Mucosa of rectum (tissue), 2 donors: ENCODE measurements at regions not wholly inside any gene's neighbourhood (a gene's known extent, or its start where the extent isn't known, plus 50 kb on each side); places are given as distances from the start of the nearest gene placed in this dataset.

ENCODE experiments used
- H3K27ac ChIP-seq, 2 donors: one replicate each; pipeline ENCODE4 v1.7.0; 2013; ENCODE audit warnings: inconsistent platforms in 2 of 2, low read depth in 2 of 2, low read length in 2 of 2
- H3K27me3 ChIP-seq, 2 donors: one replicate each; pipeline ENCODE4 v1.7.0; 2013; ENCODE audit warnings: low read length in 2 of 2; ENCODE audit not compliant: control insufficient read depth in 2 of 2, insufficient read depth in 2 of 2
- H3K36me3 ChIP-seq, 2 donors: one replicate each; pipeline ENCODE4 v1.7.0; 2013; ENCODE audit warnings: low read length in 2 of 2; ENCODE audit not compliant: control insufficient read depth in 2 of 2, insufficient read depth in 2 of 2
- H3K4me1 ChIP-seq, 2 donors: one replicate each; pipeline ENCODE4 v1.7.0; 2013; ENCODE audit warnings: low read length in 2 of 2, mild to moderate bottlenecking in 1 of 2; ENCODE audit not compliant: control insufficient read depth in 2 of 2, insufficient read depth in 2 of 2
- H3K4me3 ChIP-seq, 2 donors: one replicate each; pipeline ENCODE4 v1.7.0; 2013; ENCODE audit warnings: low read length in 2 of 2
- H3K9ac ChIP-seq, 2 donors: one replicate each; pipeline ENCODE4 v1.7.0; 2013; ENCODE audit warnings: low read length in 2 of 2, low read depth in 1 of 2, mild to moderate bottlenecking in 1 of 2
- H3K9me3 ChIP-seq, 2 donors: one replicate each; pipeline ENCODE4 v1.7.0; 2013; ENCODE audit warnings: low read length in 2 of 2; ENCODE audit not compliant: control insufficient read depth in 2 of 2
- donor health status: healthy.
- donor health status: Normal muscosa, but diverticular disease.

DNA sequence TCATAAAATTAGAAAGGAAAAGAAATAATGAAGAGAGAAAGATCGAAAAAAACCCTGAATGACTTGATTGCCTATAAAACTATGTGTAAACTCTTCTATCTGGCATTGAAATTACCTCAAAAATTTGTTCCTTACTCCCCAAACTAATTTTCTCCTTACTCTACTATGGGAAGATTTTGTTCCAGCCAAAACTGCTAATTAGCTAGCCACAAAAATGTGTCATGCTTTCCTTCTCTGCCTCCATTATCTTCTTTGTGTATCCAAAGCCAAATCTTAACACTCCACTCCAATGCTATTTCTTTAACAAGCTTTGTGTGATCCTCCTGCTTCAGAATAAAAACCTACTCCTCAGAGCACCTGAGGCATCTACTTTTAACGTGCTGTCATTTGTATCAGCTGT, 831.2 kb downstream of the METTL15 start:
- H3K27ac ChIP-seq = no peak overlapping the region
- no peak overlapping the region for H3K4me3 ChIP-seq
- no peaks in the 10 kb centered on the region for H3K27me3 ChIP-seq
- H3K4me1 ChIP-seq = no peaks in the 10 kb centered on the region
- no peaks in the 10 kb centered on the region for H3K36me3 ChIP-seq
- H3K9me3 ChIP-seq = no peaks in the 10 kb centered on the region
- no peak overlapping the region for H3K9ac ChIP-seq

DNA sequence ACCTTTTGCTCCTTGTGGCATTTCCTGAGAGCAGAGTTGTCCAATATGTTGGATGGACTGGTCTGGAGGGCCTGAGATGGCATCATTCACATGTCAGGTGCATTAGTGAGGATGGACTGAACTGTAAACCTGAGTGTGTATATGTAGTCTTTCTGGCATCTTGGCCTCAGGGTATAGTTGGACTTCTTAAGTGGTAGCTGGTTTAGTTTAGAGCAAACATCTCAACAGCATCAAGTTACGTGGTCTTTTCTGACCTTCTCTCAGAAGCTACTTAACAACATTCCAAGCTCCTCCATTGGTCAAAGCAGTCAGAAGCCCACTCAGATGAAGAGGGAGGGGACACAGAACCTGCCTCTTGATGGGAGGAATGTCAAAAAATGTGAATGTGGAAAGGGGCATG, 829.9 kb downstream of the METTL15 start:
- H3K9ac ChIP-seq = no peak overlapping the region
- no peaks in the 10 kb centered on the region for H3K4me1 ChIP-seq
- no peaks in the 10 kb centered on the region for H3K27me3 ChIP-seq
- no peaks in the 10 kb centered on the region for H3K36me3 ChIP-seq
- H3K27ac ChIP-seq = no peak overlapping the region
- H3K9me3 ChIP-seq = peaks cover 0 to 2% of the 10 kb centered on the region in 2 donors
- H3K4me3 ChIP-seq = no peak overlapping the region

DNA sequence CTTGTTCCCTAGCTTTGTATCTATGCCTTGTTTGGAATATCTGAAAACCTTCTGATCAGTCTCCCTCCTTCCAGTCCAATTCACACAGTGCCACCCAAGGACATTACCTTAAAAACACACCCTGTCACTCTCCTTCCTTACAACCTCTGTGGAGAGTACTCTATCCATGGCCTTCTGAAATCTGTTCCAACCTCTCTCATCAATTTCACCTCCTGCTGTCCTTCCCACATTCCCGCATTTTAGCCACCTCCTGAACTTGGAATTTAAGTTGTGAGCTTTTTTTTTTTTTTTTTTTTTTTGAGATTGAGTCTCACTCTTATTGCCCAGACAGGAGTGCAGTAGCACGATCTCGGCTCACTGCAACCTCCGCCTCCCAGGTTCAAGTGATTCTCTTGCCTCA, 824.8 kb downstream of the METTL15 start:
- no peak overlapping the region for H3K4me3 ChIP-seq
- no peaks in the 10 kb centered on the region for H3K4me1 ChIP-seq
- H3K9ac ChIP-seq = no peak overlapping the region
- H3K36me3 ChIP-seq = no peaks in the 10 kb centered on the region
- no peaks in the 10 kb centered on the region for H3K27me3 ChIP-seq
- peaks cover 0 to 2% of the 10 kb centered on the region in 2 donors for H3K9me3 ChIP-seq
- no peak overlapping the region for H3K27ac ChIP-seq

- H3K9ac ChIP-seq = no peak overlapping the region
- H3K27ac ChIP-seq = no peak overlapping the region
- no peaks in the 10 kb centered on the region for H3K4me1 ChIP-seq
Measured at GRCh38 chr11:28924004-28924403, 815.8 kb downstream of the METTL15 start.

GRCh38 chr11:28922386-28922981, 814.3 kb downstream of the METTL15 start:
- Histone ChIP-seq H3K36me3 (no peaks in the 10 kb centered on the region), H3K9me3 (no peaks in the 10 kb centered on the region), H3K4me1 (no peaks in the 10 kb centered on the region), H3K9ac (no peak overlapping the region), H3K27me3 (no peaks in the 10 kb centered on the region), H3K4me3 (no peak overlapping the region), H3K27ac (no peak overlapping the region)

More at GRCh38 chr11:28924004-28924403, 815.8 kb downstream of the METTL15 start:
- H3K9me3 ChIP-seq = no peaks in the 10 kb centered on the region
- no peaks in the 10 kb centered on the region for H3K36me3 ChIP-seq
- H3K27me3 ChIP-seq = no peaks in the 10 kb centered on the region
- no peak overlapping the region for H3K4me3 ChIP-seq

DNA sequence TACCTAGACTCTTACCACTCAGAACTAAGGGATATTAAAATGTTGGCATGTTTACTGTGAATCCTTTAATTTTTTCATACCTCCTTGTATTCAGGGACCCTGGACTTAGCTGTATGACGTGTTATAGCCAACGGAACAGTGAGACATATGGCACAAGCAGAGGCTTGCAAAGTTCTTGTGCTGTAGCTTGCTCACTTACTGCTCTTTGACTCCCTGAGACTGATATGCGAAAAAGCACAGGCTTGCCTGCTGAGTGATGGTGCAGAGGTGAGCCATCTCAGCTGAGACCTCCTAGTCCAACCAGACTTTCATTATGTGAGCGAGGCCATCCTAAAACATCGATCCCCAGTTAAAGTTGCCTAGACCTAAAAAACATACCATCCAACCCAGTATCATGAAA, 811.0 kb downstream of the METTL15 start:
- Histone ChIP-seq H3K4me1 (no peaks in the 10 kb centered on the region), H3K27me3 (no peaks in the 10 kb centered on the region), H3K9ac (no peak overlapping the region), H3K36me3 (no peaks in the 10 kb centered on the region), H3K4me3 (no peak overlapping the region), H3K9me3 (no peaks in the 10 kb centered on the region), H3K27ac (no peak overlapping the region)

DNA sequence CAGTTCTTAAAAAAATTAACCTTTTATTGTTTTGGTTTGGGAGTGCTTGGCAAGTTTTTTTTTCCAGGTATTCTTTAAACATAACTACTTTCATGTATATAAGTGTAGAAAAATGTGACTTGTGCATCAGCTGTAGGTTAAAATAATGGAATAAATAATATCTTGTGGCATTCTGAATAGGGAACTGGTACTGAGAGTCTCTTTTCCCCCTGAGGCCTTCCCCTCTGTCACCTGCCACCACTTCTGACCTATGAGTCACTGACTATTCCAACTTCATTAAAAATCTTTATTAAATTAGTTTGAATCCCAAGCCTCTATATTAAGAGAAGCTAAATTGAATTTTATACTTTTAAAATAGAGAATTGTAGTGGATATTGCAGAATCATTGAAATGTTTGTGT, 805.7 kb downstream of the METTL15 start:
- Histone ChIP-seq H3K4me3 (no peak overlapping the region), H3K27ac (no peak overlapping the region), H3K9ac (no peak overlapping the region), H3K36me3 (no peaks in the 10 kb centered on the region), H3K9me3 (no peaks in the 10 kb centered on the region), H3K4me1 (no peaks in the 10 kb centered on the region), H3K27me3 (no peaks in the 10 kb centered on the region)

DNA sequence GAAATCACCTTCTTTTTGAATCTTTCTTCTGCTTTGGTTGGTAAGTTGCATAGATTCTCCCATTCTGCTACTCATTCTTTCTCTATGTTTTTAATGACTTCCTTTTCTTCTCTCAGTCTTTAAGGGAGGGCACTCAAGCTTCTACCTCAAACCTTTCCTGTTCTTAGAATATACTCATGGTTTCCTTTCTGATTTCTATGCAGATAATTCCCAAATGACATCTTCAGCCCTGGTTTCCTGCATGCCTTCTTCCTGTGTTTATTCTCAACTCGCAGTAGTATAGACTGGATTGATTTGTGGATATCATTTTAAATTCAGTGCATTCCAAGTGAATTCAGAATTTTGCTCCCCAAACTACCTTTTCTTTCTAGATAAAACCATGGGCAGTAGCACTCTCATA, 803.6 kb downstream of the METTL15 start:
- H3K4me3 ChIP-seq = no peak overlapping the region
- no peaks in the 10 kb centered on the region for H3K9me3 ChIP-seq
- no peak overlapping the region for H3K27ac ChIP-seq
- H3K4me1 ChIP-seq = no peaks in the 10 kb centered on the region
- H3K27me3 ChIP-seq = no peaks in the 10 kb centered on the region
- H3K36me3 ChIP-seq = no peaks in the 10 kb centered on the region
- no peak overlapping the region for H3K9ac ChIP-seq

GRCh38 chr11:28910926-28911325, 802.7 kb downstream of the METTL15 start:
- Histone ChIP-seq H3K9me3 (no peaks in the 10 kb centered on the region), H3K27ac (no peak overlapping the region), H3K4me1 (no peaks in the 10 kb centered on the region), H3K4me3 (no peak overlapping the region), H3K27me3 (no peaks in the 10 kb centered on the region), H3K9ac (no peak overlapping the region), H3K36me3 (no peaks in the 10 kb centered on the region)

GRCh38 chr11:28903716-28904115, 795.5 kb downstream of the METTL15 start:
- no peak overlapping the region for H3K9ac ChIP-seq
- no peaks in the 10 kb centered on the region for H3K36me3 ChIP-seq
- H3K4me1 ChIP-seq = no peaks in the 10 kb centered on the region
- H3K4me3 ChIP-seq = no peak overlapping the region
- no peaks in the 10 kb centered on the region for H3K27me3 ChIP-seq
- no peaks in the 10 kb centered on the region for H3K9me3 ChIP-seq
- no peak overlapping the region for H3K27ac ChIP-seq

DNA sequence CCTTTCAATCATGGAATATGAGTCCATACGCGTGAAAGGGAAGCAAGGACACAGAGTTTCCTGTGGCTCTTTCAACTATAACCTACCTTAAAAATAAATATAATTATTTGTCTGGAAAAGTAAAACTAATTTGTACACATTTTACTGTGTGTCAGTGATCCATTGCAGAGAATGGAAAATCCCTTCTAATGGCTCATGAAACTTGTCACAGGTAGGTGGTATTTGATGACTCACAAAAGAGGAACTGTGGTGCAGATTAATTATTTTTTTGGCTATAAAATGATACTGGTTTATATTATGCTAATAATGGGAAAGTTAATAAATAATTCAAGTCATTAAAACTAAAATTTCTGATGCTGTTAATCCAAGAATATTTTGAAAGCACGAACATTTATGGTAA, 792.2 kb downstream of the METTL15 start:
- no peak overlapping the region for H3K27ac ChIP-seq
- no peak overlapping the region for H3K9ac ChIP-seq
- no peak overlapping the region for H3K4me3 ChIP-seq
- no peaks in the 10 kb centered on the region for H3K36me3 ChIP-seq
- H3K27me3 ChIP-seq = no peaks in the 10 kb centered on the region
- H3K9me3 ChIP-seq = no peaks in the 10 kb centered on the region
- H3K4me1 ChIP-seq = no peaks in the 10 kb centered on the region
